ENCODE measurements at regions not wholly inside any gene's neighbourhood (a gene's known extent, or its start where the extent isn't known, plus 50 kb on each side); places are given as distances from the start of the nearest gene placed in this dataset.

- TF ChIP-seq CTCF (IDR thresholded peaks at IDR 0.05) (no peak), EZH2 (IDR thresholded peaks at IDR 0.05; ENCODE audit: borderline replicate concordance, insufficient read depth, low read depth, low read length, poor library complexity, severe bottlenecking) (no peak)
These were observed 225.5 kb upstream of the ELAVL2 start for GRCh38 chr9:24051587-24051986.
